Occipital lobe (tissue), 1 donor: ENCODE measurements at regions not wholly inside any gene's neighbourhood (a gene's known extent, or its start where the extent isn't known, plus 50 kb on each side); places are given as distances from the start of the nearest gene placed in this dataset.
"Not testable (repeated sequence)": the region's sequence is repeated elsewhere in the genome, so short reads cannot be mapped to it uniquely, and the experiment has no call there.

Source experiments
- DNase-seq: peaks from one replicate; lab custom pipeline; 2025; lab: John Stamatoyannopoulos, UW

- no peak for DNase-seq
These were observed 249.0 kb upstream of the CCL2 start for GRCh38 chr17:34006126-34006525.

- DNase-seq: no peak
These were observed 247.0 kb upstream of the CCL2 start for GRCh38 chr17:34008125-34008524.

GRCh38 chr17:34009912-34010311, 245.2 kb upstream of the CCL2 start:
- DNase-seq: no peak

- no peak for DNase-seq
These were observed 244.6 kb upstream of the CCL2 start for GRCh38 chr17:34010534-34010933.

- DNase-seq: no peak
These were observed 243.5 kb upstream of the CCL2 start for GRCh38 chr17:34011599-34011998.

GRCh38 chr17:34012709-34013375, 242.2 kb upstream of the CCL2 start:
- no peak for DNase-seq

- no peak for DNase-seq
These were observed 239.8 kb upstream of the CCL2 start for GRCh38 chr17:34015253-34015652.

- DNase-seq: no peak
These were observed 230.7 kb upstream of the CCL2 start for GRCh38 chr17:34024386-34024785.

- DNase-seq: no peak
These were observed 230.1 kb upstream of the CCL2 start for GRCh38 chr17:34024806-34025551.

GRCh38 chr17:34030601-34031000, 224.5 kb upstream of the CCL2 start:
- DNase-seq: not testable (repeated sequence)

GRCh38 chr17:34032305-34032704, 222.8 kb upstream of the CCL2 start:
- not testable (repeated sequence) for DNase-seq

GRCh38 chr17:34038786-34039185, 216.3 kb upstream of the CCL2 start:
- DNase-seq: not testable (repeated sequence)

GRCh38 chr17:34039213-34039612, 215.9 kb upstream of the CCL2 start:
- DNase-seq: not testable (repeated sequence)

- DNase-seq: not testable (repeated sequence)
These were observed 215.1 kb upstream of the CCL2 start for GRCh38 chr17:34039759-34040555.

GRCh38 chr17:34045990-34046389, 209.1 kb upstream of the CCL2 start:
- DNase-seq: no peak

- DNase-seq: no peak
These were observed 204.0 kb upstream of the CCL2 start for GRCh38 chr17:34051046-34051445.

- no peak for DNase-seq
These were observed 200.6 kb upstream of the CCL2 start for GRCh38 chr17:34054495-34054894.

GRCh38 chr17:34055606-34056005, 199.5 kb upstream of the CCL2 start:
- DNase-seq: no peak

GRCh38 chr17:34059423-34060220, 195.5 kb upstream of the CCL2 start:
- no peak for DNase-seq

GRCh38 chr17:34066528-34066927, 188.6 kb upstream of the CCL2 start:
- DNase-seq: no peak

- no peak for DNase-seq
These were observed 188.1 kb upstream of the CCL2 start for GRCh38 chr17:34067011-34067410.
